Testis (tissue), 2 donors: ENCODE measurements at regions not wholly inside any gene's neighbourhood (a gene's known extent, or its start where the extent isn't known, plus 50 kb on each side); places are given as distances from the start of the nearest gene placed in this dataset.

Source experiments
- DNase-seq: peaks from one replicate; pipeline ENCODE4 v3.0.0-alpha.2; 2019
- H3K27ac ChIP-seq, 2 donors: fragments of 200-600 bp; sonication (generic); one replicate each; pipeline ENCODE4 v1.5.1; 2019
- H3K27me3 ChIP-seq: fragments of 200-600 bp; sonication (generic); one replicate; pipeline ENCODE4 v1.5.1; 2019
- H3K36me3 ChIP-seq: fragments of 200-600 bp; sonication (generic); one replicate; pipeline ENCODE4 v1.5.1; 2017; ENCODE audit warnings: low read depth; ENCODE audit errors: missing control alignments
- H3K4me1 ChIP-seq: fragments of 200-600 bp; sonication (generic); one replicate; pipeline ENCODE4 v1.5.1; 2019
- H3K4me3 ChIP-seq, 2 donors: fragments of 200-600 bp; sonication (generic); one replicate each; pipeline ENCODE4 v1.5.1; 2017 to 2019
- H3K9me3 ChIP-seq: fragments of 200-600 bp; sonication (generic); one replicate; pipeline ENCODE4 v1.5.1; 2017
- POLR2A ChIP-seq: fragments of 450-650 bp; IDR thresholded peaks from one replicate; pipeline ENCODE4 v1.6.1; 2017; ENCODE audit warnings: antibody characterized with exemption, mild to moderate bottlenecking, moderate library complexity
- WGBS, 2 donors: methylation state at CpG; one replicate each; pipeline ENCODE4 v1.1.5; 2018; 5-methylcytosine and 5-hydroxymethylcytosine counted together
- intact Hi-C: fragments of 100-400 bp; cut with DNase I; formaldehyde crosslinking; loops from one replicate; pipeline ENCODE4 v1.15.1; 2023; ENCODE audit warnings: low total_unique reads
- small RNA-seq, 2 donors: library from RNA; depleted of rRNA; stranded (forward); fragments of <200 nt; gene quantifications; one replicate each; pipeline ENCODE3, GENCODE V24; 2016
- TF ChIP-seq, protein P1 (sequence below), 3 experiments: fragments of 450-650 bp in 2 of 3; fragments of 200-600 bp in 1 of 3; sonication (generic) in 1 of 3; IDR thresholded peaks; one replicate each; pipeline ENCODE4 v1.5.1; 2016 to 2019; ENCODE audit warnings: antibody characterized with exemption in 3 of 3, mild to moderate bottlenecking in 2 of 3, moderate library complexity in 1 of 3

DNA sequence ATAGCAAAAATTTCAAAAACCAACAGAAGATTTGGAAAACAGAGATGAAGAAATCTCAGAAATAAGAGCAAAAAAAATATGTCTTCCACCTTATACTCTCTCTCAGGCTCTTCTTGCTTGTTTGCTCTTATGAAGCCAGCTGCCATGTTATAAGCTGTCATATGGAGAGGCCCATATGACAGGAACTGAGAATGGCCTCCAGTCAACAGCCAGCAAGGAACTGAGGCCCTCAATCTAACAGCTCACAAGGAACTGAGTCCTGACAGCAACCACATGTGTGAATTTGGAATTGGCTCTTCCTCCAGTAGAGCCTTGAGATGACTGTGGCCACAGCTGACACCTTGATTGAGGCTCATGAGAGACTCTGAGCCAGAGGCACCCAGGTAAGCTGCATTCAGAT, 51.3 kb upstream of the MAOA start:
- Histone ChIP-seq H3K9me3 (no peaks in the 10 kb centered on the region), H3K4me3 (no peak overlapping the region), H3K4me1 (no peaks in the 10 kb centered on the region), H3K27ac (no peak overlapping the region), H3K27me3 (no peaks in the 10 kb centered on the region), H3K36me3 (no peaks in the 10 kb centered on the region)
- intact Hi-C loops: no loop called here
- TF ChIP-seq POLR2A: no peak
- TF ChIP-seq, protein P1, sequence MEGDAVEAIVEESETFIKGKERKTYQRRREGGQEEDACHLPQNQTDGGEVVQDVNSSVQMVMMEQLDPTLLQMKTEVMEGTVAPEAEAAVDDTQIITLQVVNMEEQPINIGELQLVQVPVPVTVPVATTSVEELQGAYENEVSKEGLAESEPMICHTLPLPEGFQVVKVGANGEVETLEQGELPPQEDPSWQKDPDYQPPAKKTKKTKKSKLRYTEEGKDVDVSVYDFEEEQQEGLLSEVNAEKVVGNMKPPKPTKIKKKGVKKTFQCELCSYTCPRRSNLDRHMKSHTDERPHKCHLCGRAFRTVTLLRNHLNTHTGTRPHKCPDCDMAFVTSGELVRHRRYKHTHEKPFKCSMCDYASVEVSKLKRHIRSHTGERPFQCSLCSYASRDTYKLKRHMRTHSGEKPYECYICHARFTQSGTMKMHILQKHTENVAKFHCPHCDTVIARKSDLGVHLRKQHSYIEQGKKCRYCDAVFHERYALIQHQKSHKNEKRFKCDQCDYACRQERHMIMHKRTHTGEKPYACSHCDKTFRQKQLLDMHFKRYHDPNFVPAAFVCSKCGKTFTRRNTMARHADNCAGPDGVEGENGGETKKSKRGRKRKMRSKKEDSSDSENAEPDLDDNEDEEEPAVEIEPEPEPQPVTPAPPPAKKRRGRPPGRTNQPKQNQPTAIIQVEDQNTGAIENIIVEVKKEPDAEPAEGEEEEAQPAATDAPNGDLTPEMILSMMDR (IDR thresholded peaks at IDR 0.05): no peak
- DNase-seq: no peak

DNA sequence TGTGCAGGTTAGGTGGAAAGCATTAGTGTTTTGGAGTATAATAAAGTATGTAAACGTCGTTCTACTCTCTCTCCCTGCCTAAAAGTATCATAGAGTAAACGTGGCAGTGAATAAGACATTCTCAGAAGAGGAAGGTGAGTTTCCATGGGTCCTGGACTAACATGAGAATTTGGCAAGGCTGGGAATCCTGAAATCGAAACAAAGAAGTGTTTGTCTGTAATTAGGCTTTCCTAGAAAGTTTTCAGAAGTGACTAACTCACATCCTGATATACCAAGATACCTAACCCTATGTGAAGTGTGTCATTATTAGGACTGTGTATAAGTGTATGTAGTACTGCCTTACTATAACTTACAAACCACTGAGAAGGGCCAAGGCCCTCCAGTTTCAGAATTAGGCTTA, 50.7 kb upstream of the MAOA start:
- Histone ChIP-seq H3K27ac (no peak overlapping the region), H3K27me3 (no peaks in the 10 kb centered on the region), H3K36me3 (no peaks in the 10 kb centered on the region), H3K4me1 (no peaks in the 10 kb centered on the region), H3K4me3 (no peak overlapping the region), H3K9me3 (no peaks in the 10 kb centered on the region)
- TF ChIP-seq, protein P1 (IDR thresholded peaks at IDR 0.05): no peak
- no peak for TF ChIP-seq POLR2A
- intact Hi-C loops: no loop called here
- 86 to 93% methylated on average over 4 of the region's 4 CpGs for WGBS, 2 donors
- DNase-seq: no peak

Small RNAs in the stretch of these regions (small RNA-seq; reads per million reads assigned to genes)
- 0 reads per million in 2 donors for gene AL451086.1
